Type B pancreatic cell (in vitro differentiated cells): ENCODE measurements at regions not wholly inside any gene's neighbourhood (a gene's known extent, or its start where the extent isn't known, plus 50 kb on each side); places are given as distances from the start of the nearest gene placed in this dataset.
"Not testable (repeated sequence)": the region's sequence is repeated elsewhere in the genome, so short reads cannot be mapped to it uniquely, and the experiment has no call there.

Source experiments
- DNase-seq: peaks from one replicate; pipeline ENCODE4 v3.0.0; 2021; ENCODE audit warnings: mixed read lengths; ENCODE audit not compliant: unreplicated experiment; ENCODE audit errors: extremely low spot score
- H3K27ac Mint-ChIP-seq: 2 replicates; pipeline ENCODE4 v1.8.0; 2021; ENCODE audit warnings: mild to moderate bottlenecking, mixed read lengths
- H3K27me3 Mint-ChIP-seq: 2 replicates; pipeline ENCODE4 v1.8.0; 2021; ENCODE audit warnings: mixed read lengths
- H3K36me3 Mint-ChIP-seq: 2 replicates; pipeline ENCODE4 v1.8.0; 2021; ENCODE audit warnings: mixed read lengths
- H3K4me1 Mint-ChIP-seq: one replicate; pipeline ENCODE4 v1.8.0; 2021; ENCODE audit warnings: mixed read lengths; ENCODE audit not compliant: unreplicated experiment
- H3K4me3 Mint-ChIP-seq: 2 replicates; pipeline ENCODE4 v1.8.0; 2021; ENCODE audit warnings: mild to moderate bottlenecking, mixed read lengths
- H3K9me3 Mint-ChIP-seq: 2 replicates; pipeline ENCODE4 v1.8.0; 2021; ENCODE audit warnings: mixed read lengths
- TF ChIP-seq, protein P1 (sequence below): fragments of 200-600 bp; sonication (generic); conservative IDR thresholded peaks from 2 replicates; pipeline ENCODE4 v1.5.0; 2021; ENCODE audit warnings: antibody characterized with exemption, mild to moderate bottlenecking

DNA sequence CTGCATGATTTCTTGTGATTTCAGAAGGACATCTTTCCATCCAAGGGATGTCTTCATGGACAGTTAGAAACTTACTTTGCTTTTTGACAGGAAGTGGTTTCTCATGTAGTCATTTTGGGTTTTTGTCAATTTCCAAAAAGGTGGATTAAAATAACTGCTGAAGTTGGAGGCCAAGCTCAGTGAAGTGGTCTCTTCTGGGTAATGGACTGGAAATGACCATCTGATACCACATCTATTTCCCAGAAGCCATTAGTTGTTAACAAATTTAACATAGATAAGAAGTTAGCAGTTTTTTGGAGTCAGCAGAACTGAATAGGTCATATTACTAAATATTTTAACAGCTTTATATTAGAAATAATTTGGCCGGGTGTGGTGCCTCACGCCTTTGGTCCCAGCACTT is 86.2 kb upstream of the MYO10 start:
- Mint-ChIP-seq H3K4me1 (peaks cover 11% of the 10 kb centered on the region), H3K36me3 (no peaks in the 10 kb centered on the region), H3K27ac (no peak overlapping the region), H3K27me3 (no peaks in the 10 kb centered on the region), H3K4me3 (no peak overlapping the region), H3K9me3 (no peaks in the 10 kb centered on the region)
- DNase-seq, result no peak
- TF ChIP-seq, protein P1, sequence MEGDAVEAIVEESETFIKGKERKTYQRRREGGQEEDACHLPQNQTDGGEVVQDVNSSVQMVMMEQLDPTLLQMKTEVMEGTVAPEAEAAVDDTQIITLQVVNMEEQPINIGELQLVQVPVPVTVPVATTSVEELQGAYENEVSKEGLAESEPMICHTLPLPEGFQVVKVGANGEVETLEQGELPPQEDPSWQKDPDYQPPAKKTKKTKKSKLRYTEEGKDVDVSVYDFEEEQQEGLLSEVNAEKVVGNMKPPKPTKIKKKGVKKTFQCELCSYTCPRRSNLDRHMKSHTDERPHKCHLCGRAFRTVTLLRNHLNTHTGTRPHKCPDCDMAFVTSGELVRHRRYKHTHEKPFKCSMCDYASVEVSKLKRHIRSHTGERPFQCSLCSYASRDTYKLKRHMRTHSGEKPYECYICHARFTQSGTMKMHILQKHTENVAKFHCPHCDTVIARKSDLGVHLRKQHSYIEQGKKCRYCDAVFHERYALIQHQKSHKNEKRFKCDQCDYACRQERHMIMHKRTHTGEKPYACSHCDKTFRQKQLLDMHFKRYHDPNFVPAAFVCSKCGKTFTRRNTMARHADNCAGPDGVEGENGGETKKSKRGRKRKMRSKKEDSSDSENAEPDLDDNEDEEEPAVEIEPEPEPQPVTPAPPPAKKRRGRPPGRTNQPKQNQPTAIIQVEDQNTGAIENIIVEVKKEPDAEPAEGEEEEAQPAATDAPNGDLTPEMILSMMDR, result no peak

DNA sequence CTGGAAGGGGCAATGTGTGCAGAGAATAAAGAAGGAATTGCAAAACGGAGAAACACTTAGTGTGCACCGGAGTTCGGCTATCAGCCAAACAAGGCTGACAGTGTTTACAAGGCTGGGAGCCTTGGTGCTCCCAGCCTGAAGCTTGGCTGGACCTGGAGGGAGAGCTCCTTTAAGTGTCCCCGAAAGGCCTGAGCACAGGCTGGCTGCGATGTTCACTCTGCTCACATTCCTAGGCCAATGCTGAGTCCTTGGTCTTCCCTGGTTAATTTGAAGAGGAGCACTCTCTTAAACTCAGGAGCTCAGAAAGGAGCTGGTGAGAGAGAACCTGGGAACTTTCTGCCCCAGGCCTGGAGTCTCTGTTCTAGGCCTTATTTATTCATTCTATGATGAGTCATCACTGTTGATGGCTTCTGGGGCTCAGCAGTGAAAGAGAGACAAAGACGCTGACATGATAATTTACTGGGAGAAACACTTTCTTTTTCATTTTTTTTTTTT is 88.6 kb upstream of the MYO10 start:
- H3K27ac Mint-ChIP-seq, result peak overlapping the region; percentile 16
- H3K27me3 Mint-ChIP-seq, result no peaks in the 10 kb centered on the region
- no peaks in the 10 kb centered on the region for H3K9me3 Mint-ChIP-seq
- TF ChIP-seq, protein P1, result no peak
- H3K36me3 Mint-ChIP-seq, result no peaks in the 10 kb centered on the region
- no peak overlapping the region for H3K4me3 Mint-ChIP-seq
- H3K4me1 Mint-ChIP-seq, result peaks cover 11% of the 10 kb centered on the region
- DNase-seq, result no peak

GRCh38 chr5:17031659-17032277 is 95.7 kb upstream of the MYO10 start:
- H3K36me3 Mint-ChIP-seq, H3K27ac Mint-ChIP-seq: not testable (repeated sequence)

DNA sequence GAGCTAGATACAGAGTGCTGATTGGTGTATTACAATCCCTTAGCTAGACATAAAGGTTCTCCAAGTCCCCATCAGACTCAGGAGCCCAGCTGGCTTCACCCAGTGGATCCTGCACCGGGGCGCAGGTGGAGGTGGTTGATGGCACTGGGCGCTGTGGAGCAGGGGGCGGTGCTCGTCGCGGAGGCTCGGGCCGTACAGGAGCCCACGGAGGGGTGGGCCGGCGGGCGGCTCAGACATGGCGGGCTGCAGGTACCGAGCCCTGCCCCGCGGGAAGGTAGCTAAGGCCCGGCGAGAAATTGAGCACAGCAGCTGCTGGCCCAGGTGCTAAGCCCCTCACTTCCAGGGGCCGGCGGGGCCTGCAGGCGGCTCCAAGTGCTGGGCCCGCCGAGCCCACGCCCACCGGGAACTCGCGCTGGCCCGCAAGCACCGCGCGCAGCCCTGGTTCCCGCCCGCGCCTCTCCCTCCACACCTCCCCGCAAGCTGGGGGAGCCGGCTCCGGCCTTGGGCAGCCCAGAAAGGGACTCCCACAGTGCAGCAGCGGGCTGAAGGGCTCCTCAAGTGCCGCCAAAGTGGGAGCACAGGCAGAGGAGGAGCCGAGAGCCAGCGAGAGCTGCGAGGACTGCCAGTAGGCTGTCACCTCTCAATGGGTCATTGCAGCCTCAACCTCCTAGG is 96.4 kb upstream of the MYO10 start:
- DNase-seq, H3K27ac Mint-ChIP-seq, H3K27me3 Mint-ChIP-seq, H3K4me1 Mint-ChIP-seq, H3K36me3 Mint-ChIP-seq, H3K4me3 Mint-ChIP-seq, H3K9me3 Mint-ChIP-seq: not testable (repeated sequence)

More at GRCh38 chr5:17031659-17032277, 95.7 kb upstream of the MYO10 start:
- H3K9me3 Mint-ChIP-seq, H3K4me3 Mint-ChIP-seq, DNase-seq, H3K27me3 Mint-ChIP-seq, H3K4me1 Mint-ChIP-seq: not testable (repeated sequence)

GRCh38 chr5:17034992-17035391 is 98.9 kb upstream of the MYO10 start:
- DNase-seq, H3K27me3 Mint-ChIP-seq, H3K4me1 Mint-ChIP-seq, H3K27ac Mint-ChIP-seq, H3K9me3 Mint-ChIP-seq, H3K36me3 Mint-ChIP-seq, H3K4me3 Mint-ChIP-seq: not testable (repeated sequence)

DNA sequence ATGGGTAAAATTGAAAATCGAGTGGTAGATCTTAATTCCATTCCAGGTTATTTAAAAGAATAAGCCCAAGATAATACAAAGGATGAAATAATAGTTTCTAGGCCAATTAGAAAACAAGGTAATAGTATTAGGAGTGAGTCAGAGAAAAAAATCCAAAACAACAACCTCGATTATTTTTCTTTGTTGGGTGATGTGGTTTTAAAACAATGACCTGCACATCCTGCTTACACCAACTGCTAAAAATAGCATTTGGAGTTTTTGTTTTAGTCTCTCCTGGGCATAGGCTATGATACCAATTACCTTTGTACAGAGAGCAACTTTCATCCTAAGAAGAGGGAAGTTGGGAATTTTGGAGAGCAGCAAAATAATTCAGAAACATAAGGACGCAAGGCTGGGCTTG is 101.7 kb upstream of the MYO10 start:
- peaks cover 8% of the 10 kb centered on the region for H3K4me1 Mint-ChIP-seq
- no peak for DNase-seq
- no peaks in the 10 kb centered on the region for H3K36me3 Mint-ChIP-seq
- TF ChIP-seq, protein P1, result no peak
- H3K9me3 Mint-ChIP-seq, result no peaks in the 10 kb centered on the region
- no peak overlapping the region for H3K4me3 Mint-ChIP-seq
- H3K27ac Mint-ChIP-seq, result no peak overlapping the region
- no peaks in the 10 kb centered on the region for H3K27me3 Mint-ChIP-seq

- Mint-ChIP-seq H3K36me3 (no peaks in the 10 kb centered on the region), H3K9me3 (no peaks in the 10 kb centered on the region), H3K27ac (no peak overlapping the region), H3K4me3 (no peak overlapping the region), H3K27me3 (no peaks in the 10 kb centered on the region), H3K4me1 (peaks cover 8% of the 10 kb centered on the region)
- DNase-seq, result no peak
- TF ChIP-seq, protein P1, result no peak
Measured at GRCh38 chr5:17039170-17039569, 103.1 kb upstream of the MYO10 start.
